HG02938 (cell line): ENCODE measurements at regions not wholly inside any gene's neighbourhood (a gene's known extent, or its start where the extent isn't known, plus 50 kb on each side); places are given as distances from the start of the nearest gene placed in this dataset.
"Not testable (repeated sequence)": the region's sequence is repeated elsewhere in the genome, so short reads cannot be mapped to it uniquely, and the experiment has no call there.

Source experiments
- ATAC-seq: cut with Tn5 transposase; IDR thresholded peaks from one replicate; pipeline ENCODE4 v1.9.1; 2021; ENCODE audit warnings: mild to moderate bottlenecking, moderate library complexity; ENCODE audit not compliant: unreplicated experiment

DNA sequence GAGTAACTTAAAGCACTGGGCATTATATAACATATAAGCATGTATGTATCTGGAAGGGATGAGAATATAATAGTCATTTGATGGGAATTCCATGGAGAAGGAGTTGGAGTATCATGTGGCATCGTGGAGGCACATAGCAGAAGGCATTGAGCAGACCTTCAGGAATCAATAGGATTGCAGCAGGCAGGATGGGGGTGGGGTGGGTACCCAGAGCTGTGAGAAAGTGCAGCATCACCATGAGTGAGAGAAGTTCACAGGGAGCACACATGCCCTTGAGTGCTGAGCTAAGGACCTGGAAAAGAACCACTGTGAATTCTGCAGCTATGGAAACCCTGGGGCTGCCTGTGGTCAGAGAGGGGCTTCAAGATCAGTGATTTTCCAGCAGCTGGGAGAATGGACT is 57.3 kb downstream of the MED10 start:
- ATAC-seq = no peak

DNA sequence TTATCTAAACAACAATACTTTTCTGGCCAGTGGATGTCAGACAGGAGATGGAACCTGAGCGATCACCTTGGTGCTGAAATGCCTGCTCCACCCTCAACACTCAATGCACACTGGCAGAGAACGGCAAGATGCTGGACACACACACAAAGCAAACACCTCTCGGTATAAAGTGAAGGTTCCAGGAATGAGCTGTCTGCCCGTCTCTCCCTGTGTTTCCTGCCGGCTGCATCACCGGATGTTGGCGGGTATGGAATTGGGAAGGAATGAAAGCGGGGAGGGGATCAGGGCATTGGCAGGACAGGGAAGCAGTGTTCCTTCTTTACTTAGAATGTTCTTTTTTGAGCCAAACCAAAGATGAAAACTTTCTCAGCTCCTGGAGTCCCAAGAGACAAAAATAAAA is 59.2 kb downstream of the MED10 start:
- no peak for ATAC-seq

DNA sequence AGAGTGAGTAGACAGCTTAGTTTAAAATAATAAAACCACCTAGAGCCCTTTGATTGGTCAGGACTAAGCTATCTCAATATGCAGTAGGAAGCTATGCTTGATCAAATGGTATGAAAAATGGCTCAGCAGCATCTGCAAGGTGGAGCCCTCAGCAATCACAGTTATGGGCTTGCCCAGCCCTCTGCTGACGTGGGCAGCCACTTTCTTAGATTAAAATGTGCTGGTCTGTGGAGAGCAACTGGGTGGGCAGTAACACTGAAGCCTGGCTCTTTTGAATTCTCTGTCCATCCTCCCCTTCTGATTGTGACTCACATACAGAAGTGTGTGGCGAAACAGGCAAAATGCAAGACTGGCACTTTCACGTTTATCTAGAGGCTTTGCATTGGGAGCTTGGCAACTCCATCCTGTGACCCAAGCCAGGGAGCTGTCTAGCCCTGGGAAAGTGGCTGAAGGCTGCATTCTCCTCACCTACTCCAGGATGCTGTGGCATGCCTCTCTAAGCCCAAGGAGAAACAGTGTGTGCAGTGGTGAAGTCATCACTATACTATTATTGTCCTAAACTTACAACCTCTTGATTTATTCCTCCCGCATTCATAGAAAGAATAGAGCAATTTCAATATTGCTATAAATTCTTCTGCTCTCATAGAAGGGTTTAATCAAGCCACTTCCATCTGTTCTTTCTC is 61.1 kb downstream of the MED10 start:
- ATAC-seq = no peak

DNA sequence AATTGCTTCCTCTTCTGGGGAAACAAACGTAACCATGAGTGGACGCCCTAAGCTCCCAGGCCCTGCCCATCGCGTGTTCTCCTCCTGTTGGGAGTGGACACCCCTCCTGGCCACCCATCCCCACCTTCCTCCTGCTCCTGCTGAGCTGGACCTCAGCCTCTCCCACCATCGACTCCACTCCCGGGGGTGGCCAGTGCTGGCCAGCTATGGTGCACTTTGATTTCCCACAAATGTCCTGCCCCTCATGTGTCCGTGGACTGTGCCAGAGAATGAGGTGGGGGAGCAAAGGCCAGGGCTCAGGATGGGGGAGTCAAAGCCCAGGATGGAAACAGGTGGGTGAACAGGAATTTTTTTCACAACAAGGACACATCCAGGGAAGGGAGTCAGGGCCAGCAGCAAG is 62.8 kb downstream of the MED10 start:
- no peak for ATAC-seq

DNA sequence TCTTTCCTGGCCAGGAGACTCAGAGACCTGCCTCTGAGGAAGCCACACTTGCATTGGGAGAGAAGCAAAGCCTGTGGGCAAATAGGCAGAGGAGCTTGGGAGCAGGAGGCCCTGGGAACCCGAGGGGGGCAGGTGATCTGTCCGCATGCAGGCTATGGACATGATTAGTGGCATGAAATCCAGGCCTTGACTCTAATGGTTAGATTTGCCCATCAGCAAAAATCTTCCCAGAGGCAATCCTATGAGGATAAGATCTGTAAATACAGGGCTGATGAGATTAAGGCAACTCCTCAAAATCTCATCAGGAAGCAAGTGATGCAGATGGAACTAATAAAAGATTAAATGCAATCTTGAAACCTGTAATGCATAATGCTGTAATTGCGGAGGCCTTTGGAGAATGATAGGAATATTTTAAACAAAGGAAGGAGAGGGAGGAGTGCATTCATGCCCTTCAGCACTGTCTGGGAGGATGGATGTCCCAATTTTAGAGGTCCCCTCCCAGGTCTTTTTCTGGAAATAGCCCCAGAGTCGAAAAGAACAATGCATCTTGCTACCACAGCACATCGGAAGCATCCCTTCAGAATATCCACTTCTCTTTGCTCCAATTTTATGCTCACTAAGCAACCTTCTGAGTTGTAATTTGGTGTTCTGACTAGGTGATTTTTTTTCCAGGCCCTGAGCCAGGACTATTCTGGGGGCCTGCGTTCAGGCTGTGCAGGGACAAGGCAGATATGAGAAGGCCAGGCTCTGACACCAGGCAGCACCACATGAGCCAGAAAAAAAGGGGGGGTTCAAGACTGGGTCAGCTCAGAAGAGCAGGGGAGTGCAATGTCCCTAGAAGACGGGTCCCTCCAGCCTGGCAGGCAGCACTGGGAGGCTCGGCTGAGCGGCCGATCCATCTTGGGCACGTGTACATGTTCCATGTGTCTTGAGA is 66.5 kb downstream of the MED10 start:
- ATAC-seq = no peak

DNA sequence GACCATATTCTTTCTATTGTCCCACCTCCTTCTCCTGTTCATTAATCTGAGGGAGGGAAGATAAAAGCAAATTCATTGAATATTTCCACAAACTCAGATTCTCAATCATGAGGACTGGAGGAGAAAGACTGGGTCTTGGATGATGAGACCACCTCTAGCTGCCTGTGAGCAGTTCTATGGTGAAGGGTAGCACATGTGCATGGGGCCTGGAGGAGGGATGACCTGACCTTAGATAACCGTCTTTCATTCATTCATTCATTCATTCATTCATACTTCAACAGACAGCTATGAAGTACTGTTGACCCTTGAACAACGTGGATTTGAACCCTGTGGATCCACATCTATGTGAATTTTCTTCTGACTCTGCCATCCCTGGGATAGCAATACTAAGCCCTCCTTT is 68.4 kb downstream of the MED10 start:
- ATAC-seq = no peak

DNA sequence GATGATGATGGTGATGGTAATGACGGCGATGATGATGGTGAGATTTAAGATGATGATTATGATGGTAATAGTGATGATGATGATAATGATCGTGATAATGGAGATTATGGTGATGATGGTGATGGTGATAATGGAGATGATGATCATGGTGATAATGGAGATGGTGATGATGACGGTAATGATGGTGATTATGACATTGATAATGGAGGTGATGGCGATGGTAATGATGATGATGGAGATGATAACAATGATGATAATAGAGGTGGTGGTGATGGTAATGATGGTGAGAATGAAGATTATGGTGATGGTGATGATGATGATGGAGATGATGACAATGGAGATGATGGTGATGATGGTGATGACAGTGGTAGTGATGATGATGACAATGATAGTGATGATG is 69.7 kb downstream of the MED10 start:
- ATAC-seq = no peak

DNA sequence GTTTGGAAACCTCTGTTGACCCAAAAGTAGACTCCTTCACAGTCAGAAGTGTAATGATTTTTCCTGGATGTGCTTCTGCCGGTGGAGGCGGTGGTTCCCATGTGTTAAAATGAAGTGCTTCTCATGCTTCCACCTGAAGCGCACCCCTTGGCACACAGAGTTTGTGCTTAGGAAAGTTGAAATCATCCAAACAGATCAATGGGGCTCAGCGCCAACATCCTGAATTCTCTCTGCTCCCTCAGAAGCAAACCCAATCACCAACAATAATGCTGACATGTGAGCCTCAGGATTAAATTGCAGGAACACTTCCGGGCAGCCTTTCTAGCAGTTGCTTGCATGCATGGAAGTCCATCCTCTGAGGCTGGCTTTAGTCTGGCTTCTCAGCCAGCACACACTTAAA is 71.0 kb downstream of the MED10 start:
- no peak for ATAC-seq

DNA sequence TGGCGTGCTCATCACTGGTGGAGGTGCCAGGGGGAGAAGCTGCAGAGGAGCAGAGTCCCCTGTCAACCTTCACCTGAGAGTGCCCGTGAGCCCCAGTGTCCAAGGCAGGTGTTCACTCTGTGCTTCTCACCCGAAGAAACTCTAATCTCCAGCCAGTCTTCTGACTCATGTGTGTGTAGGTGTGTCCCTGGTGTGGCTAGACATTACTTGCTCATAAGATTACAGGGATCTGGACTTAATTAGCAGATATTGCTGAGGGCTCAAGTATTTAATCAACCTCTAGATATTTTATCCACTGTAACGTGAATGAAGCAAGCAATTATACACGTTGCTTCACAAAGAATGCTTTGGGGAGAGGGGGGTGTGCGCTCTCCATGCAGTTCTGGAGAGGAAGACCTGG is 72.5 kb downstream of the MED10 start:
- ATAC-seq = no peak

DNA sequence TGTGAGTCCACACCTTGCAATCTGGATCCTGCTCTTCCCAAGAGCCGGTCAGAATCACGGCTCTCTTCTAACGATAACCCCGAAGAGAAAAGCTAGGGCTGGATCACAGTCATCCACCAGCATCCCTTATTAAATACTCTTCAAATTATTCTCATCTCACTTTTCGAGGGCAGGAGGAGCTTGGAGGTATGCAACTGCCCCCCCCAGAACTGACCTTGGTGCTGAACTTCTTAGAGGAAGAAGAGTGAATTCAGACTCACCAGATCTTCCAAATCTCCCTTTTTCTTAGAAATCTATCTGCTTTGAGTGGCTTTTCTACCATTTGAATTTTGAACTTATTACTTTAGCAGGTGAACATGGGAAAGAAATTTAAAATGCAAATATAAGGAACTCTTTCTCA is 75.7 kb downstream of the MED10 start:
- ATAC-seq = no peak

DNA sequence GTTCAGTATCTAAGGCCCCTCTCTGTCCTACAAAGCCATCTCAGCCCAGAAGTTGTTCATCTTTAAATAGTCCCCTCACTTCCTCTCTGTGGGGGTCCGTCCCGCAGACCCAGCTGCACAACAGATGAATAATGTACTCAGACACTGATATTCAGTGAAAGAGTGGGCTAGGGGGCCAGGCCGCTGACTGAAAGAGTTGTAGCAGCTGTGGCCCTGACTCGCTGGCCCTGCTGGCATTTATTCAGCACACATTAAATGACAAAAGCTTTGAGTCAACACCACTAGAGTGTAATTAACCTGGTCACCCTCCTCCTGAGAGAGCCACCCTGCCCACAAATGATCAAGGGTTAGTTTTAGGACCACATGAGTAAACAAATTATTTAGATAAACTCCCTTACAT is 76.3 kb downstream of the MED10 start:
- ATAC-seq = no peak

DNA sequence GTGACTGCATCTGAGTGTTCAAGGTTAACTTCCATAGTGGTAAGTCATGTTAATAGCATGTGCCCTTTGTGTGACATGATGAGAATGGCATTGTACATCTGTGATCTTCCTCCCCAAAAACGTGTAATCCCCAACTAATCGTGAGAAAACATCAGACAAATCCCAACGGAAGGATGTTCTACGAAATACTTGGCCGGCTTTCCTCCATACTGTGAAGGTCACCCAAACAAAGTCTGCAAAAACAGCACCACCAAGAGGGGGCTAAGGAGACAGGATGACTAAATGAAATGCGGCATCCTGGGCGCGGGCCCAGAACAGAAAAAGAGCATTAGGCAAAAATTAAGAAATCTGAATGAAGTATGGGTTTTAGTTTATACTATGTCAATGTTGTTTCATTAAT is 81.8 kb downstream of the MED10 start:
- no peak for ATAC-seq

DNA sequence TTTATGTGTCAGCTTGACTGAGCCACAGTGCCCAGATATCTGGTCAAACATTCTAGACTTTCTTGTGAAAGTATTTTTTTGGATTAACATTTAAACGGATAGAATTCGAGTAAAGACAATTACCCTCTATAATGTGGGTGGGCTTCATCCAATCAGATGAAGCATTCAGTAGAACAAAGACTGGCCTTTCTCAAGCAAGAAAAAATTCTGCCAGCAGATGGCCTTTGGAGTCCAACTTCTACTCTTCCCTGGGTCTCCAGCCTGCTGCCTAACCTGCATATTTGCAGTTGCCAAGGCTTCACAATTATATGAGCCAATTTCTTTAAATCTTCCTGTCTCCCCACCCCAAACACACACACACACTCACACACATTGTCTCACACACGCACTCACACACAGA is 86.4 kb downstream of the MED10 start:
- ATAC-seq = no peak

DNA sequence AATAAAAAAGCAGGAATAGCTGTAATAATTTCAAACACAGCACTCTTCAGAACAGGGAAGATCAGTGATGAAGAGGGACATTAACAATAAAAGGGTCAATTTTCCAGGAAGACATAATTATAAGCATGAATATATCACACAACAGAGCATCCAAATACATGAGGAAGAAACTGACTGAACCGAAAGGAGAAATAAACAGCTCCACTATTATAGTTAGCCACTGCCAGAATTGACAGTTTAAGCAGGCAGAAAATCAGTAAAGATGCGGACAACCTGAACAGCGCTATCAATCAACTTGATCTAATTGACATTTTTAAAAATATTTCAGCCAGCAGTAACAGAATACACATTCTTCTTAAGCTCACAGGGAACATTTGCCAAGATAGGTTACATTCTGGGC is 89.1 kb downstream of the MED10 start:
- ATAC-seq = no peak

DNA sequence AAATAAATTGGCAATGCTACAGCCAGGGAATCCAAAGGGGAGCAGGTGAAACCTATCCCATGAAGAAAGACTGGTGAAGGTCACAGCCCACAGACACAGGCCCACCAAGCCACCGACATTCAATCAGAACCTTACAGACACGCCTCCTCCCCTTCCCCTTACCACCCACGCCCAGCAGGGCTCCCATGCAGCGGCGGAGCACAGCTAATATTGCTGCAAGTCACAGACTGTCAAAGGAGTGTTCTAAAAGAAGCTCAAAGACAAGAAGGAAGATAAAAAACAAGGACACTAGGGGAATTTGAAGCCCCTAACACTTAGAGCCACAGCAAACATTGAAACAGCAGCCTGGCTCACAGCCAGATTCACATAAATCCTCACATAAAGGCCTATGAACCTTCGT is 91.2 kb downstream of the MED10 start:
- no peak for ATAC-seq

DNA sequence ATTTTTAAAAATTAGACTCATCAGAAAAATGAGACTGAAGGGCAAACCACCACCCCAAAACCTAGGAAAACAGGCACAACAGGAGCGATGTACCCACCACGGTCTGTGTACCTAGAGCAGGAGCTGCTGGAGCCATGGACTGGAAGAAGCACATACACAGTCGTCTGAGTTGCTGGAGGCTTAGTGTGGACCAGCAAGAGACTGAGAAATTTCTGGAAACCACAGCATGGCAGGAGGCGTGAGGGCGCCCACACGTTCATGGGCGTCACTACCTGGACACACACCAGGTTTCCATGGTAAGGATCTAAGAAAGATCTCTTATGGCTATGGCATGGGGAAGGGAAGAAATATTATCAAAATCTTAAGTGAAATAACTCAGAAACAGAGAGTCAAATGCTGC is 91.9 kb downstream of the MED10 start:
- ATAC-seq = no peak

DNA sequence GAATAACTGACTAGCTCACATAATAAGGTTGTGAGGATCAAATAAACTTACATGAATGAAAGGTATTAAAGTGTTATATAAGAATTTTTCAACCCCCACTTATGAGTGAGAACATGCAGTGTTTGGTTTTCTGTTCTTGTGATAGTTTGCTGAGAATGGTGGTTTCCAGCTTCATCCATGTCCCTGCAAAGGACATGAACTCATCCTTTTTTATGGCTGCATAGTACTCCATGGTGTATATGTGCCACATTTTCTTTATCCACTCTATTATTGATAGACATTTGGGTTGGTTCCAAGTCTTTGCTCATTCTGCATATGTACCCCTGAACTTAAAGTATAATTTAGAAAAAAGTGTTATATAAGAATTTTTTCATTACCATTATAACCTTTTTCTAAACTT is 93.9 kb downstream of the MED10 start:
- not testable (repeated sequence) for ATAC-seq

DNA sequence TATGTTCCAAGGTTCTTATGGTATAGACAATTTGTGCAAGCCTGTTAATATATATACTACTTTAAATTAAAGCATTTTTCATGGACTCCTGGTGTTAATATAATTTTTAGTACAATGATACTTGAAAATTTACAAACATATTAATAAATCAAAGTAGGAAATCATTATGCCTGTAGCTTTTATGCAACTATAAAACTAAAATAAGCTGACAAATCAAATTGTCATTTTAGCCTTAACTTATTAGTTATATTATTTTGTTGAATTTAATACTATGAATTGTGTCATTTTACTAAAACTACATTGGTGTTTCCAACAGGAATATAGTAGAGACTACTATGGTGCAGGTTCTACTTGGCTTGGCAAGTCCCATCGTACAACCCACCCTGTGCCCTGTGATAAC is 96.0 kb downstream of the MED10 start:
- ATAC-seq = no peak

DNA sequence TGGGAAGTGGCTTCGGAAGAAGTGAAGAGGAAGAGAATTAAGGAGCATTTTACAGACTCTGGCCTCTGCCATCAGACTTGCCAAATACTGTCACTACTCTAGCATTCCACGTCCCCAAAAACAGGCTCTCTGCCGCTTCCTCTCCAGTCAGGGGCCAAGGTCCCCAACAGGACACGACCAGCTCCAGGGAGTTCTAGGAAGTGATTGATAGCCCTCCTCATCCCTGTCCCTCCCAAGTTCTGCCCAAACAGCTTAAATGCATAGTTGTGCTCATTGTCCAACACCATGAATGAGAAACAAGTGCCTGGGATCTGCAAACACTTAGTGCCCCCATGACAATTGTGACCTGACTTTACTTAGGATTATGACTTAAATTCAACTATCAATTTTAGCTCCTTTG is 96.5 kb downstream of the MED10 start:
- no peak for ATAC-seq

DNA sequence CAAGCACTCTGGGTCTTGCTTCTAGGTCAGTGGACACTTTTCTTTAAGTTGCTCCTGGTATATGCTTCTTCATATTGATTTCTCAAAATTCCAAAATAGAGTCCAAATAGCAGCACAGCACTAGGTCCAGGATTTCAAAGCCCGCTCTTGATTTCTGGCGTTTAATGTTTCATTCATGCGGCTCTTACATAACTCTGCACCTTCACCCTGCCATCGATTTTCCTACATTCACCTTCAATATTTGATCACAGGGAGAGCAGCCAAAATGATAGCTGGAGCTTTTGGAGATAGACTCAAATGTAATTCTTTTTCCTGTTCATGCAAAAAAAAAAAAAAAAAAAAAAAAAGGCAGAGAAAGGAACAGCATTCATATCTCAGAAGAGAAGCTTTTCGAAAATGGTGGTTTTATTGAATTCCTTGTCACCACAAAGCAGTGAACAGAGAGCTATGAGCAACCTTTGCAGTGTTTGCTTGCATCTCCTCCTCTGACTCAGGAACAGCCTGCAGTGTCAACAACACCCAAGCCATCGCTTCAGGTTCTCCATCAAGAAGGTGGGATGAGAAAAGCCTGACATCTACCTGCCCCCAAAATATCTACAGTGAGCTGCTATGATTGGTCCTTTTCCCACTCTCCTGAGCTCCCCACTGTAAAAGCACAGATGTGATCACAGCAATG is 97.8 kb downstream of the MED10 start:
- no peak for ATAC-seq

DNA sequence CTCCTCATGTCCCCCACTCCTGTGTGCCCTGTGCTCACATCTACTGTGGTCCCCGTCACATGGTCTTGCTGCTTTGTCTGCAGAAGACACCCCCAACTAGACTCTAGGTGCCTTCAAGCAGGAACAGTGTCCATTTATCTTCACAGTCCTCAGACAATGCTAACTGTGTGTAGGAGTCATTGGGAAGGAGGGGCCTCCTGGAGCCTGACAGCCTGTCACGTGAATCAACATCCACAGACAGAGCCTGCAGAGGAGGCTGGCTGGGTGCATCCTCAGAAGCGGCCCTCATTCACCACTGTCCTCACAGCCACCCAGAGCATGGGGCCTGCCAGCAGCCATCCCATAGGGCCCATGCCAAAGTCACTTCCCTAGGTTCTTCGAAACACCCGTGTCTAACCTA is 98.7 kb downstream of the MED10 start:
- no peak for ATAC-seq
